Mammary epithelial cell (primary cell): ENCODE measurements at regions not wholly inside any gene's neighbourhood (a gene's known extent, or its start where the extent isn't known, plus 50 kb on each side); places are given as distances from the start of the nearest gene placed in this dataset.

ENCODE experiments used
- CTCF ChIP-seq, 2 donors: IDR thresholded peaks in 1 of 2; conservative IDR thresholded peaks in 1 of 2; 2 replicates each; pipeline ENCODE4 v1.5.1; 2011 to 2012; ENCODE audit warnings: inconsistent platforms in 2 of 2, low read length in 2 of 2, mild to moderate bottlenecking in 2 of 2, control low read depth in 1 of 2, low read depth in 1 of 2; ENCODE audit not compliant: insufficient read depth in 1 of 2; ENCODE audit errors: extremely low read depth in 1 of 2
- EZH2 ChIP-seq: IDR thresholded peaks from 2 replicates; pipeline ENCODE4 v1.6.1; 2012; ENCODE audit warnings: low read length, inconsistent platforms, borderline replicate concordance

GRCh38 chr1:5140962-5141361, 486.6 kb downstream of the AJAP1 start:
- no peak for TF ChIP-seq CTCF (conservative IDR thresholded peaks at IDR 0.05 in 1 of 2, IDR thresholded peaks at IDR 0.05 in 1 of 2; ENCODE audit: extremely low read depth in 1 of 2, insufficient read depth in 1 of 2, low read depth in 1 of 2, low read length in 2 of 2)
- TF ChIP-seq EZH2 = no peak
